ENCODE measurements at regions not wholly inside any gene's neighbourhood (a gene's known extent, or its start where the extent isn't known, plus 50 kb on each side); places are given as distances from the start of the nearest gene placed in this dataset.
"Not testable (repeated sequence)": the region's sequence is repeated elsewhere in the genome, so short reads cannot be mapped to it uniquely, and the experiment has no call there.

DNA sequence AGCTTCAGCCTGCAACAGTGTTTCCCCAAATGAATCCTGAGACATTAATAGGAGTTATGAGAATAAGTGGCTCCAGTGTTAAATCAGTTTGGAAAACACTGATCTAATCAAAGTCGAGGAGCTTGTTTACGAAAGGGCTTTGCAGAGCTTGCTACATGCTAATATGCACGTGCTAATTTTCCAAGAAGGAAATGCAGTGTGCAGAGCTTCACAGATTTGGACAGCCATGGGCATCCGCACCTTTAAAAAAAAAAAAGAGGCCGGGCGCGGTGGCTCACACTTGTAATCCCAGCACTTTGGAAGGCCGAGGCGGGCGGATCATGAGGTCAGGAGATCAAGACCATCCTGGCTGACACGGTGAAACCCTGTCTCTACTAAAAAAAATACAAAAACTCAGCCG, 79.7 kb upstream of the LMO2 start:
- DNase-seq (ENCODE audit: low read depth in 2 of 2), result not testable (repeated sequence)

DNA sequence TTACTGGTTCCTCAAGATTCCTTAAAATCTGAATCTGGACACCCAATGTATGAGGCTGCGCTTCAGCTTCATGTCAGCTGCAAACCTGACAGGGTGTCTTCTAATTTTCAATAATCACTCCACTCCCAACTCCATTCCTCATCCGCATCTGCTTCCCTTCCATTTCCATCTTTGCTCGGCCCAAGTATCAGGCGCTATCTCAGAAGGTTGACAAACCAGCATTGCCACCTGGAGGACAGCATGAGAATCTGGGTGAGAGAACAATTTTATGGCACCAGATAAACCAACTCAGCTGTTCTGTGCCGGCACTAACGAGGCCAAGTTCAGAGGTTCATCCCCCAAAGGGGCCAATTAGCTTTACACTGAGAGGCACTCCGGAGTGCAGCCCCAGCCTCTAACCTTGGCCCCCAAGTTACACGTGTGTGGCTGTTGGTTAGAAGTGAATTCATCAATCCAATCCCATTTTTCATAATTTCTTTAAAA, 79.1 kb upstream of the LMO2 start:
- no peak for DNase-seq (ENCODE audit: low read depth in 2 of 2)

DNA sequence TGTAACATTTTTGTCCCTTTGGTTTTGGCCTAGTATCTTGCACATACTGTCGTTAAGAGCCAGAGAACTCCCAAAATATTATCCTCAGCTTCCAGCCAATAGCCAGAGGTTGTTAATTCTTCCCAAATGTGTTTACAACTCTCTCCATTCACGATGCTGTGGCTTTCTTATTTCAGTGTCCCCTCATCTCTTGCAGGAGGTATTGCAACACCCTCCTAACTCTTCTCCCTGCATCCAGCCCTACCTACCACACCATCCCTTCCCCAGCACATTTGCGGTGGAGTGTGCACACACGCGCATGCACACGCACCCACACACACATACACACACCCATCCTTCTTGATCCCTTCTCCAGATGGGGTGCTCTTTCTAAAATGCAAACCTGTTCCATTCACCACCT, 75.6 kb upstream of the LMO2 start:
- DNase-seq (ENCODE audit: low read depth in 2 of 2), result no peak

DNA sequence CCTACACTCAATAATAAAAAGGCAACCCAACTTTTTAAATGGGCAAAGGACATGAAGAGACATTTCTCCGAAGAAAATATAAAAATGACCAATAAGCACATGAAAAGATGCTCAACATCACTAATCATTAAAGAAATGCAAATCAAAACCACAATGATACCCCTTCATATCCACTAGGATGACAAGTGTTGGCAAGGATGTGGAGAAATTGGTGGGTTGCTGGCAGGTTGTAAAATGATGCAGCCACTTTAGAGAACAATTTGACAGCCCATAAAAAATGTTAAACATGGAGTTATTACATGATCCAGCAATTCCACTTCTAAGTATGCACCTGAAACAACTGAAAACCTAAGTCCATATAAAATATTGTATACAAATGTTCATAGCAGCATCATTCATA, 73.2 kb upstream of the LMO2 start:
- no peak for DNase-seq (ENCODE audit: low read depth in 2 of 2)

DNA sequence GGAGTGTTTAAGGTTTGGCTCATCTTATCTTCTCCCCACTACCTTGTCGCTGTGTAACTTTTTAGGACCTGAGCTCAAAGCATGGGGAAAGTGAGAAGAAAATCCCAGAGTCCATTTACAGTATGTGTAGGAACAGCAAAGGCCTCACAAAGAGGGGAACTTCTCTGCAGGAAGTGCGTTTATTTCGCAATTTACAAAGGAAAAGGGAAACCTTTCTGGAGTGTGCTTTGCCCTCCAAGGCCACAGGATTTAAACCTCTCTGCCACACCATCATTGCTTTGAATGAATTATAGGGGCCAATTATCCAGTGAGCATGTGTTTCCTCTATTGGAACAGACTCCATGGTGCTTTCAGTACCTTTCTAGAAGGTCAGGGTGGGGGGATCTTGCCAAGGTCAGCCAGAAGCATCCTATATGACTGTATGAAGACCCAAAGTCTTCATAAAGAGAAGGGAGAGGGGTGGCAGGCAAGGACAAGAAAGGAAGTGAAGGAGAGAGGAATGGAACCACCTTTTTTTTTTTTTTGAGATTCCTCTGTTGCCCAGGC, 68.1 kb upstream of the LMO2 start:
- DNase-seq (ENCODE audit: low read depth in 2 of 2), result no peak

DNA sequence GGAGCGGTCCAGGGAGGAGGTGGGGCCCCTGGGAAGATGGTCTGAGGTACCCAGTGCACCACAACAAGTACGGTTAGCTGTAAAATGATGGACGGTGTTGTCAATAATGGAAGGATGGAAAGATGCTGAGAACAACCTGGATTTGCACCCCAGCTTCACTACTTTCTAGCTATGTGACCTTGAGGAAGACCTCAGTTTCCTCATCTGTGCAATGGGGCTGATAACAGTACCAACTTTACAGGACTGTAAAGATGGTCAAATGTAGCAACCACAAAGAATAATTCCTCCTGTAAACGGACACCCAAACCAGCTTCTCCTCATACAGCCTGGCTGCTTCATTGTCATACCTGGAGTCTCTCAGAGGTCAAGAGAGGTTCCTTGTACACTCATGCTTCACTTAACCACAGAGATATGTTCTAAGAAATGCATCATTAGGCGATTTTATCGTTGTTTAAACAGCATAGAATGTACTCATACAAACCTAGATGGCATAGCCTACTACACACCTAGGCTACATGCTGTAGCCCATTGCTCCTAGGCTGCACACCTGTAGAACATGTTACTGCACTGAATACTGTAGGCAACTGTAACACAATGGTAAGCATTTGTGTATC, 65.5 kb upstream of the LMO2 start:
- DNase-seq (ENCODE audit: low read depth in 2 of 2), result no peak

DNA sequence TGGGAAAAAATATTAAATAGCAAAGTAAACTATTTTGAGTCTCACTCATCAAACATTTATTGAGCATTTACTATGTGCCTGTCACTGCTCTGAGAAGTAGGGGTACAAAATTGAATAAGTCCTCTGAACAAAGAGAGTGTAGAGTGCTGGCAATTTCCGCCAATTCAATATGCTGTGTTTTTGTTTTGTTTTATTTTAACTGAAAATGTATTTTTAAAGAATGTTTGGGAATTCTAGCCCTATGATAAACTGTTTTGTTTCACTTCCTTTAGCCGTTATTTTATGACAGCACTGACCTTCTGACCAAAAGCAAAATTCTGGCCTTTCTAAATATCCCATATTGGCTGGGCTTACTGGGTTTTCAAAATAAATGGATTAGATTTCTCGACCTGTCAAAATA, 64.7 kb upstream of the LMO2 start:
- no peak for DNase-seq (ENCODE audit: low read depth in 2 of 2)

DNA sequence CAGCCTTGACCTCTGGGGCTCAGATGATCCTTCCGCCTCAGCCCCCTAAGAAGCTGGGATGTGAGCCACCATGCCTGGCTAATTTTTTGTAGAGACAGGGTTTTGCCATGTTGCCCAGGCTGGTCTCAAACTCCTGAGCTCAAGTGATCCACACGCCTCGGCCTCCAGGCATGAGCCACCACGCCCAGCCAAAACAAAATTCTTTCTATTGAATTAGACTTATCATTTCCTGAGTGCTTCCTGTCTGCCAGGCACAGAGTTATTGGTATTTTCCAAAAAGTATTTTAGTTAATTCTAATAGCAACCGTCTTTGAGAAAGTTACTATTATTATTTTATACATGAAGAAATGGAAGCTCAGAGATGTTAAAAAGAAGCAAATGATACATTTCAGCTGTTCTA, 61.4 kb upstream of the LMO2 start:
- DNase-seq (ENCODE audit: low read depth in 2 of 2), result no peak

DNA sequence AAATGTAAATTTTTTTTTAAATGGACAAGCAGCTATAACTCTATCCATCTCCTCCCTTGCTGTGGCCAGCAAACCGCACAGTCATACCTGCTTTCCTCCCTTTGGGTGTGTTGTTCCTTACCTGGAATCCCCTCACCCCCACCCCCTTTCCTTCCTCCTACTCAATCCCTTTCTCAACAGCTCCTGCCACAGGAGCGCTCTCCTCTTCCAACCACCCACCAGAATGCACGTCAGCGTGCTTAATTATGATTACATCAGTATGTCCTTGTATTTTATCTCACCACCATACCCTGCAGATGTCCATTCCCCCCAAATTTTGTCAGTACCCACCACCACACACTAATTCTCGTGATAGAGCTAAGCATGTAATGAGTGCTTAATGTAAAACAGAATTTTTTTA, 60.9 kb upstream of the LMO2 start:
- no peak for DNase-seq (ENCODE audit: low read depth in 2 of 2)

DNA sequence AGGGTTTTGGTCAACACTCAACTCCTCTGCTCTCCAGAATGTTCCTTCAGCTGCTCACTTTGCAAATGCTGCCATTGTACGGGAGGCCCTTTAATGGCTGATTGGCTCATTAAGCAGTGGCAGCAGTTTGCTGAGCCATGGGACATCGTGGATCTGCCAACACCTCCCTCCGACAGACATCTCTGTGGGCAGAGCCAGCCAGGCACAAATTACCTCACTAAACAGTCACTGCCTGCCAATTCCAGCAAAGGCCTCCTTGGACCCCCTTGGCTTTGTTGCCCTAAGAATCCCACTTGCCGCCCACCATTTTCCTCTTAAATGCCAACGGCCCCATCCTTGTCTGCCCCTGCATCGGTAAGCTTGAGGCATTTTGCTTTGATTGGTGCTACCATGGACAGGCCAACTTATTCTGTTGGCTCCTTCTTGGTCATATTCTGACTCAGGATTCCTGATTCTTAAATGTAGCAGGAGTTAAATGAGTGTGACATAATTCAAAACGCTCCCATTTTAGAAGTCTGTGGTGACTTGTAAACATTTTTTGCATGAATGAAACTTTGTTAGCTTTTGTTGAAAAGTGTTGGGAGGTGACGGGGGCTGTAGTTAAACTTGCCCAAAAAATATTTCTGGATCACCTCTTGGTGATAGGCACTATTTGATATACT, 57.5 kb upstream of the LMO2 start:
- DNase-seq (ENCODE audit: low read depth in 2 of 2), result no peak

DNA sequence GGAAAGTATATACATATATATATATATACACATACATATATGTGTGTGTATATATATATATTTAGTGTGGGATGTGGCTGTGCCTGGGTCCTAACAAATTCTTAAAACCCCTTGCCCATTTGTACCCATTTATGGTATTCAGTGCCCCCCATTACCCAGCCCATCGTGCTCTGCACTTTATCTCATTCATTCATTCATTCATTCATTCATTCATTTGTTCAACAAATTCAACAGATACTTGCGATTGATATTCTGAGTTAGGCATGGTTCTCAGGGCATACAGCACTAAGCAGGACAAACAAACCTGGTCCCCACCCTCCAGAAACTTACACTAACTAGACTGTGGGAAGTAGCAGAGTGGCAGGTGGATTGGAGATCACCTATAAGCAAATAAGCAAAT, 56.6 kb upstream of the LMO2 start:
- DNase-seq (ENCODE audit: low read depth in 2 of 2), result no peak

DNA sequence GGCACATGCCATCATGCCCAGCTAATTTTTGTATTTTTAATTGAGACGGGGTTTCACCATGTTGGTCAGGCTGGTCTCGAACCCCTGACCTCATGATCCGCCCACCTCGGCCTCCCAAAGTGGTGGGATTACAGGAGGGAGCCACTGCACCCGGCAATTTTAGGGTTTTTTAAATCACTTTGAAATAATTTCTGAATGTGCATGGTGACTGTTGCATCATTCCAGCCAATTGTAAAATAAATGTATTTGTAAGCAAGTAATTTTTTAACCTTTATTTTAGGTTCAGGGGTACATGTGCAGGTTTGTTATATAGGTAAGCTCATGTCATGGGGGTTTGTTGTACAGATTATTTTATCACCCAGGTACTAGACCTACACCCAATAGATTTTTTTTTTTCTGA, 56.0 kb upstream of the LMO2 start:
- DNase-seq (ENCODE audit: low read depth in 2 of 2), result not testable (repeated sequence)

DNA sequence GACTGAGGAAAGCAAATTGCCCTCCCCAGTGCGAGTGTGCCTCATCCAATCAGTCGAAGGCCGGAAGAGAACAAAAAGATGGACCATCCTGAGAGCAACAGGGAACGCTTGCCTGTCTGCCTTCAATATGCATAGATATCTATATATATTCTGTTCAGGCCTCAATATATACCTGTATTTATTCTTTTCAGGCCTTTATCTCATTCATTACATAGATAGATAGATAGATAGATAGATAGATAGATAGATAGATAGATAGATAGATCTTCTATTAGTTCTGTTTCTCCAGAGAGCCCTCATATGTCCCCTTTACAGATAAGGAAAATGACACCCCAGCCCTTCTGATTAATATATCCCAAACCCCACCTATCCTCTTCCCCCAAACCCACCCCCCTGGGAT, 55.1 kb upstream of the LMO2 start:
- no peak for DNase-seq (ENCODE audit: low read depth in 2 of 2)

DNA sequence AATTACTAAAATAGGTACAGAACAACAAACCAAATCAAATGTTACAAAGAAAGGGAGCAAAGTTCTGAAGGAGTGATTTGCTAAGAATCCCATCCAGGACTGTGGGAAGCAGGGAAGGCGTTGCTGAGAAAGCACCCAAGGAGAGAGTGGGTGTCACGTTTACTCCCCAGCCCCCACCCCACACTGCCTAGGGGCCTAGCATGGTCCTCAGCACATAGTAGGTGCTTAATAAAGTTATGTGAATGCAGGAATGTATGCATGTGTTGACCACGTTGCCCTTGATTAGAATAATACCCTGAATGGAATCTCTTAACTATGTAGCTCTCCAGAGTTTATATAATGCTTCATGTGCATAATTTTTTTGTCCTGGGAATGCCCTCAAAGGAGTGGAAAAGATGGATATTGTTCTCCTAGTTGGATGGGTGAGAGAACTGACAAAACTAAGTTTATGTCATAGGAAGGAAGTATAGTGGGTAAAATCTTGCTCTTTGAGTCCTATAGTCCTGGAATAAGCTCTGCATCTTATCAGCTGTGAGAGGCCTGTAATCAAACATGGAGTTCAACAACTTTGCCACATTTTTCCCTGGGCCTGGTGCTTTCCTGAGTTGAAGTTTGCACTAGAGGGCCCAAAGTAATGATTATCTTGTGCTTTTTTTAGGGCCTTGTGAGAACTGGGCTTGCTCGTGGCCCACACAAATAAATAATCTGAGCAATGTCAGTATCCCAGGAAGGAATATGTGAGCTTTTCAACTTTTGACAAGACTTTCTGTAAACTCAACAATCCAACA, 53.8 kb upstream of the LMO2 start:
- no peak for DNase-seq (ENCODE audit: low read depth in 2 of 2)

DNA sequence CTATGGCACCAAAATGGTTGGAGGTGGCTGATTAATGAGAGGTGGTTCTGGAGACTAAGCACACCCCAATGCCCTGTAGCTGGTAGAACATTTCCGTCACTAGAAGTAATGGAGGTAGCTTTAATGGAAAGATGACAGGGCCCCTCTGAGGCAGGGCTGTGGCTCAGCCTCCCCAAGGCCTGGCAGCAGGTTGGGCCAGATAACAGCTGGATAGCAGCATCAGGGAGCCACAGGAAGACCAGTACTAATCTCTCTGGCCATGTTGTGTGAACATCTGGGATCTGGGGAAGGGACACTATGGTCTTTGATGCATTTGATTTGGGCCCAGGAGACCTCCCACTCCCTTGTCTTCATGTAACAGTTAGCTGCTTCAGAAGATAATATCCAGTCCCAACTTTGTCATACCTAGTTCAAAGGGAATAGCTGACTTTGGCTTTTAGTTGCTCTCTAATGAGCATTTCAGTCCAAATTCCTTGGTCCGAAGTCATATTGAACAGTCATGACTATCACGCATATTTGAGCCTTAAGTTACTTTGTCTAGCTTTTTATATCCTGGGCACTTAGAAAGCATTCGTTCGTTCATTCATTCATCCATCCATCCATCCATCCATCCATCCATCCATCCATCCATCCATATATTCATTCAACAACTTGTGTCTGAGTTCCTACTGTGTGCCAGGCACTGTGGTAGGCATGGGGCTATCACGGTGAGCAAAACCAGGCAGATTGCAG, 53.0 kb upstream of the LMO2 start:
- no peak for DNase-seq (ENCODE audit: low read depth in 2 of 2)

DNA sequence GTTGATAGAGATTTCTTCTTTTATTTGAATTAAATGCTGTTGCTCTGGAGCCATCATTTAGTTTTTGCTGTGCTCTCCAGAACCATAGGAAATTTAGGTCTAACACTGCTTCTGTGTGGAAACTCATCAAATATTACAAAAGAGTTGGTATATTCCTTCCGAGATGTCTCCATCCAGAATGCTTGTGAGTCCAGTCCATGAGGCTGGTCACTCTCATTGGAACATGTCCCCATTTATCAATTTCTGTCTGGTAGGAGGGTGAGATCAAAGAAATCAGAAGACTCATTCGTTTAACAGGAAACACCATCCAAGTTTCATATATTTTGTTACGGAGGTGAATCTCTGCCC, 52.4 kb upstream of the LMO2 start:
- no peak for DNase-seq (ENCODE audit: low read depth in 2 of 2)

DNA sequence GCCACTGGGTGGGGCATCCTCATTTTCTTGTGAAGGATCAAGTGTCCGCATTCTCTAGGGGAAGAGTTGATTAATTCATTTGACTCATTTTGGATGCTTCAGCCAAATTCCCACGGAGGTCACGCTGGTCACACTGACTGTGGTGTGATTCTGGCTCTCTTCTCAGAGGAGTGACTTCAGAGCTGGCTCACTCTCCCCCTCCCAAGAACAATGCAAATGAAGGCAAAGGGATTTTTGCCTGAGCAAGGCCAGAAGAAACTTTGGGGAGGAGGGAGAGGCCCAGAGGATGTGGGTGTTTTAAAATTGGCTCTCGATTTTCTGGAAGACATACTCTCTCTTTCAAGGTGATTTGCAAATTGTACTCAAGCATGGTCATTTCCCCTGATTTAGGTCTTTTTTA, 51.1 kb upstream of the LMO2 start:
- DNase-seq (ENCODE audit: low read depth in 2 of 2), result no peak

DNA sequence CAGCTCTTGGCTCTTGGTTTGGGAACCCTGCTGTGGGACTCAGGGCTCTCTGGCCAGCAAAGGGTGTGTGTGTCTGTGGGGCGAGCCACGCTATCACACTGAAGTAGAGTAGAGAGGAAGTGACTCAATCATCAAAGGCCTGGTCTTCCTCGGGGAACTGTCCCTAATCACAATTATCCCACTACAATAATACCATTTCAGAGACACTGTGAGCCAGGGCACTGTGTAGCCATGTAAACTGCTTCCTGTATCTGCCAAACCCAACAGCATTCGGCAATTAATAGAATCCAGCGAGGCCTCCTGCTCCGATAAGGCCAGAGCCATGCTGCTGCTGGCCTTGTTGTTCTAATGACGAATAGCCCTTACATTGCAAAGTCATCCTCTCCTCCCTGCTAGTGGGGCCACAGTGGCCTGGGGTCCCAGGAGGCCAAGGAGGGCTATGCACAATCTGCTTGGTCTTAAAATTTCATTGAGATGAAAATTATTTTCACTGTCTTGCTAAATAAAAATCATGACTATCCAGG, 49.8 kb upstream of the LMO2 start:
- no peak for DNase-seq (ENCODE audit: low read depth in 2 of 2)
